GM19438 (cell line): ENCODE measurements at regions not wholly inside any gene's neighbourhood (a gene's known extent, or its start where the extent isn't known, plus 50 kb on each side); places are given as distances from the start of the nearest gene placed in this dataset.

Source experiments
- ATAC-seq: cut with Tn5 transposase; IDR thresholded peaks from one replicate; pipeline ENCODE4 v1.9.1; 2021; ENCODE audit warnings: low read depth; ENCODE audit not compliant: unreplicated experiment

DNA sequence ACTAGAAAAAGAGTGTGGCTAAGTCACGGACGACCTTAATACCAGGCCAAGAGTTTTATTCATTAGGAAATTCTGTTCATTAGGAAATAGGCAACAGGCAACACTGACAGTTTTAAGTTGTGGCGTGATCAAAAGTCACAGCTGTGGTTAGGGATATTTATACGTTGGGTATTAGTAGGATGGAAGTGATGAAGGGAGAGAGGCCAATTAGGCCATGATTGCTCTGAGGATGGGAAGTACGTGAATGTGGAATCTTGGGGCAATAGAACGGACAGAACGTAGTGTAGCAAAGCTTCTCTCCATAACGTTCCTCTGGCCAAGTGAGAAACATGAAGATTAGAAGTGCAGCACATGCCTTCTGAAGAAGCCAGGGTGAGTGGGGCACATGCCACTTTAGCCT is 290.1 kb upstream of the ZNF608 start:
- ATAC-seq, result no peak

DNA sequence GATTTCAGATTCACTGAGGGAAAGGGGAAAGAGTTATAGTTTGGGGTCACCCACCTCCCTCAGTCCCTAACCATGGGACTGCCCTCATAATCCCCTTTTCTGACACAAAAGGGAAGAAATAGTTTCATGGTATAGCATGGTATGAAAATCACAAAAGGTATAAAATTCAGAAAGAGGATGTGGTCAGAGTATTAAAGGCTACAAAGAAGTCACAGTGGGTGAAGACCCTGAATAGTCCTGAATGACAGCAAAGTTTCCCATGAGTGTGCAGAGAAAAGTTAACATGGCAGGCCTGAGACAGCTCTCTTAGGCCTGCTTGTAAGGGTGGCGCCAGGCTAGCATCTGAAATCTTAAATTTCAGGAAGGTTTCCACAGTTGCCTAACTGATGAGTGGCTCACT is 290.6 kb upstream of the ZNF608 start:
- no peak for ATAC-seq

DNA sequence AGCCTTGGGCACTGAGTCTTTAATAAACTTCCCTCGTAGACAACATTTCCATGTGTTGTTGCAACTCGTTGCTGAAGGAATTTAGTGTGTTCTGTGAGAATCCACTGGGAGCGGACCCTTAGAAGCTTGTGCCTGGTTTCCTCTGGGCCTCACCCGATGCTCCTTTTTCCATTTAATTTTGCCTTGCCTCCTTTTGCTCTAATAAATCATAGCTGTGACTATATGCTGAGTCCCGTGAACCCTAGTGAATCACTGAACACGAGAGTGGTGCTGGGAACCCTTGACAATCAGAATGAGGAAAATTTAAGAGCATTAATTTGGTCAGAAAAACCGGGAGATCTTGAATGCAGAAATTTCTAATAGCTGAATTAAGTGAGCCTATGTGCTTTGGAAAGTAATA is 291.1 kb upstream of the ZNF608 start:
- no peak for ATAC-seq

DNA sequence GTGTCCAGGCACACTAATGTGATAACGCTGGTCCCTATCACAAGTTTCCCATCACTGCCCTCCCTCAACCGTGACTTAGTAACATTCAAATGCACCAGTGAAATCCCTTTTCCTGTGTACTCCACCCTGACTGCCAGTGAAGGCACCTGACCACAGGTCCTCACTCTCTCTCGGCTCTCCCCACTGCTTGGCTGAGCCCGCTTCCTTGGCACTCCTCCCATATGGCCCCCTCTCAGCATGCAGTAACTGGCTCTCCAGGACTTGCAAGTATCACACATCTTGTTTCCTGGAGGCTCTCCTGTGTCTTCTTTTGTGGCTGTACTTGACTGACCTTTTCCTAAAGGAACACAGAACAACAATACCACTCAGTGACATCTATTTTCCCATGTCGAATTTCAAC is 292.0 kb upstream of the ZNF608 start:
- ATAC-seq, result no peak

DNA sequence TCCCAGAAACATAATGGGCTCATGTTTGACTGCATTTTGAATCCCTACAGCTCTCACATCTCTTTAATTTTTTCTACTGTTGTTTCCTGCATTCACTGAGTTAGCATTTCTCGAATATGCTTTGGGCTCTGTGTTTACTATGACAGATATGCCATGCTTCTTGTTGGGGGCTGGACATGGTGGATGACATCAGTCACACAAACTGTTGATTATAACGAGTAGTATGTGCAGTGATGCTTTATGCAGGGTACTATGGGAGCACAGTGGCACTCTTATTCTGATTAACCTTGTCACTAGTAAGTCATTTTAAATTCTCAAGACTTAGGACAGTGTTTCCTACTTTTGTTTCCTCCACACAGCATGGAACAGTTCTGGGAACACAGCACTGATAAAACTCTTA is 295.4 kb upstream of the ZNF608 start:
- no peak for ATAC-seq

DNA sequence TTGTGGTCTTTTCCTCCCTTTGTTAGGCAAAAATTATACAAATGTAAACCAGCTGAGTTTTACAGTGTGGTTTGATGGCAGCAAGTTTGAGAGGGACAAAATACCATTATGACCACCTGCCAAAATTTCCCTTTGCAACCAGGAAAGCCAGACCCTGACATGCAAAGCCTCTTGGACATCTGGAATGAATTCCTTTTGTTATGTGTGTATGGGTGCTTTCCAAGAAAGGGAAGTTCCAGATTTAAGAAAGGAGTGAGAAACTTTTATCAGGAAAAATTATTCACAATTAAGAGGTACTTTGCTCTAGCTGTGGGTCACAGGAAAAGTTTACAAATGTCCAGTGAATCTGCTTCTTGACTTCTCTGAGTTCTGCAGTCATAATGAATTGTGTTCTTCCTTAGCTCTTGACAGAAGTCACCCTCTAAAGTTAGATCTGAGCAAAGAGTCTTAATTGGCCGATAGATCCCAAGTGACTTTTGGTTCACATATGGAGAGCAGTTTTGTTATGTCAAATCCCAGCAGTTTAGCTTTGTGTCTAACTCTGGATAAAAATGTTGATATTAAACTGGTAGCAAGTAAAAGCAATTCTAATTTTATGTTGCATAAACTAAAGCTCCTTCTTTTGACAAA is 295.9 kb upstream of the ZNF608 start:
- ATAC-seq, result no peak

DNA sequence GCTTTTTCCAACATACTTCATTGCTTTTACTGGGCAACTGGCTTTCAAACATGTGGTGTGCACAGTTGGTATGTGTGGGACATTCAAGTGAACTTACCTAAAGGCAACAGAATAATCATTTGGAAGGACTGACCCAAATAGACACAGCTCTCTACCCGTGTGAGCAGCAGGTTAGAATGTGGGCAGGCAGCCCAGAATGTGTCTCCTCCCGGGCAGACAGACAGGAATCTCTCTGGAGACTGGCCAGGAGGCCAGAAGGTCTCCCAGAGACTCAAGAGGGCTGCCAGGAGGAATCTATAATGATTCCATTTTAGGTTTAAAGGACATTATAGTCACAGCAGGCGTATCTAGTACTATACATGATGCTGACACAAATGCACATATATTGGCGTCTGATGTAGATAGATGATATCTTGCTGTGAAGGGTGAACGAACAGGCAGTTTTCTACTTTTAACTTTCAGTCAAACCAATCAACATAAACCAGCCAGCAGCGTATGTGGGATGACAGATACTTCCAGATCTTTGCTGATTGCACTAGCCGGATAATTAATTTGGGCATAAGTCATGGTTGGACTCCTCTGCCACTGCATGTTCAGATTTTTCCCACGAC is 297.4 kb upstream of the ZNF608 start:
- no peak for ATAC-seq

DNA sequence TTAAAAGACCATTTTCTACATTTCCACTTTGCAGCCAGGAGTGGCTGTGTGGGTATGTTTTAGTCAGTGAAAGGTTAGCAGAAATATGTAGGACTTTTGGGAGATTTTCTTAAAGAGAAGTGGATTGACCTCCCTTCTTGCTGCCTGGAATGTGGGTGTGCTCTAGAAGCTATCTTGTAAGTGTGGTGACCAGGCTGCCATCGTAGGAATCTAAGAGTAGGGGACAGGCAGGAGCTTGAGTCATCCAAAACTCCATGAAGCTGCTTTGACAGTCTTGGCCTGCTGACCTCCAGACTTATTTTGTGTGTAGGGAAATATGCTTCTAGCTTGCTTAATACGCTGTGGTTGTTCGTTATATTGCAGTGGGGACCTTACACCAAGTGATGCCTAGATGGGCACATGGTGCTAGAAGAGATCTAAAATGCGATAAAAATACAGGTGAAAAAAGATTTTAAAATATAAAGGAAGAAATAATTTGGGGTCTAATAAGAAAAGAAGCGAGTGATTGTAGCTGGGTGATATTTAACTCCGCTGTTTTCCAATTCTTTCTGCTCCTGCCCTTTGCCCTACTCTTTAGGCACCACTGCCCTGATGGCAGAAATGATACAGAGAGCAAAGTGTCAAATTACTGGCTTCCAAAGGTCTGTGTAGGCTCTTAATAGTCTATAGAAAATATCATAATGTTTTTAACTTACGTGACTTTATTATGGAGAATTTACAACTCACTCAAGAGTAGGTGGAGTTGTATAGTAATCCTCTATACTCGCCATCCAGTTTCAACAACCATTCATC is 298.2 kb upstream of the ZNF608 start:
- ATAC-seq, result no peak

DNA sequence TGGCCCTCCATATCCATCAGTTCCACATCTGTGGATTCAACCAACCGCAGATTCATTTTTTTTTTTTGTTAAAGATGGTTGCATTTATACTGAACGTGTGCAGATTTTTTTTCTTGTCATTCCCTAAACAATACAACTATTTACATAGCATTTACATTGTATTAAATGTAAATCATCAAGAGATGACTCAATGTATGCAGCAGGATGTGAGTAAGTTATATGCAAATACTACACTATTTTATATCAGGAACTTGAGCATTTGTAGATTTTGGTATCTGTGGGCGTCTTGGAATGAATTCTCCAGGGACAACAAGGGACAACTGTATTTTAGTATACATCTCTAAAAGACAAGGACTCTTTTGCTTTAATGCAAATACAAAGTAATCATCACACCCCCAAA is 299.2 kb upstream of the ZNF608 start:
- ATAC-seq, result no peak

DNA sequence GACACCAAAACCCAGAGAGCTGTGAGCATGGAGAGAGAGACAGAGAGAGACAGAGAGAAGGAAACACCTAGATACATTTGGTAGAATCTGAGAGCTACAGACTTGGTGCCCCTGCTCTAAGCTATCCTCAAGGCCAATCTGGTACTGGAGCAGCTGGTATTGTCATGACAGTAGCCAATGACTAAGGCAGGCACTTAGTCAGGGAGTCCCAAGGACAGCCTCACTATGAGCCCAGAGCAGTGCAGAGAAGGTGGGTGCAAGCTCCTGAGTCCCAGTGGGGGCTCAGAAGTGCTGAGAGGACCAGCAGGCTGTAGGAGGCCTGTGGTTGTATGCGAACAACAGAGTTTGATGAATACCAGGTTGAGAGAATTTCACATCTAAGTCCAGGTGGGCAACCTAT is 300.4 kb upstream of the ZNF608 start:
- ATAC-seq, result no peak

DNA sequence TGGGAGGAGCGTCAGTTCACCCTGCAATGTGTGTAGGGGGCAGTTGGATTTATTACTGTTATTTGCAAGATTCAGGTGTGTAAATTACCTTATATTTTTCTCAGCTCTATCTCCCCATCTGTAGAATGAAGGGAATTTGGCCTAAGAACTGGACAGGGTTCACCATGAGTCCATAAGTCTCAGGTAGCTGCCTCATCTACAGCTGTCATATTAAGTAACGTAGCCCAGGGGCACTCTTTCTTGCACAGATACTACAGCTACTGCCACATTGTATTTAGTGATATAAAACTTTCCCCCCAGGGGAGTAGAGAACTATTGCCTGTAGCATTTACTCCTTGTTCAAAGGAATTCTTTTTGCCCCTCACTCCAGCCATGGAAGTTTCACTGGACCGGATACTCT is 301.4 kb upstream of the ZNF608 start:
- ATAC-seq, result no peak

DNA sequence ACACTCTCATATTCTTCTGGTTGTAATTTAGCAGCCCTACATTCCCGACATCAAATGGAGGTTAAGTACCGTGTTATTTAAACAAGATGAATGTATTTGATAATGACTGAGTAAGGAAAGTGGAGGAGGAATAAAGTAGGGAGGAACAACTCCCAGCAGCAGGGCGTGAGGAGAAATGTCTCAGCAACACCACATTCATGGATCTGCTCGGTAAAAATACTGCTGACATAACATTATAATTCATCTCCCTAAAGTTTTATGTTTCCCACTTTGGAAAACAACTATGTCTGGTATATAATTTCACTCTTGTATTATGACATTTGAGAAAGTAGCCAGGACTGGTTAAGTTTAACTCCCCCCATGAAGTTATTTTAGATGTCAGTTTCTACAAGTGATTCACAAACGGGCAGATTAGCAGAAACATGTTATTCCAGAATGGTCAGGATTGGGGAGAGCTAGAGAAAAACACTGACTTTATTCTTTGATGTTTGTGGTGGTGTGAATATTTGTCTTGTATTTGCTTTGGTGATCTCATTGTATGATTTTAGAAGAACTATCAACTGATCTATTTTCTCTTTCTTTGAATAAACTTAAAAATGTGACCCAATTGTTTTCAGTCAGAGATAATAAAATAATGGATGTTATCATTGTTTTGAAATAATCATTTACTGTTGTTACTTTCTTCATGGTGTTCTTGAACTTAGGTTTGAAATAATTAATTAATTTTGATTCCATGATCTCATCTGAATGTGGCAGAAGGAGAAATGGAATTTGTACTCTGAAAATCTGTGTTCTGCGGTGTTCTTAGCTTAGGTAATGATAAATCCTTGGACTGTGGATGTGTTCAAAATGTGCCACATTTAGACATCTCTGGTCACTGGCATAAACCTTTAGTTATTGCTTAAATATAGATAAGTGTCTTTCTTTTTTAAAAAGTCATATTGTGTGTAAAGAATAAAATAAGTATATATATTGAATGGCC is 303.6 kb upstream of the ZNF608 start:
- no peak for ATAC-seq

DNA sequence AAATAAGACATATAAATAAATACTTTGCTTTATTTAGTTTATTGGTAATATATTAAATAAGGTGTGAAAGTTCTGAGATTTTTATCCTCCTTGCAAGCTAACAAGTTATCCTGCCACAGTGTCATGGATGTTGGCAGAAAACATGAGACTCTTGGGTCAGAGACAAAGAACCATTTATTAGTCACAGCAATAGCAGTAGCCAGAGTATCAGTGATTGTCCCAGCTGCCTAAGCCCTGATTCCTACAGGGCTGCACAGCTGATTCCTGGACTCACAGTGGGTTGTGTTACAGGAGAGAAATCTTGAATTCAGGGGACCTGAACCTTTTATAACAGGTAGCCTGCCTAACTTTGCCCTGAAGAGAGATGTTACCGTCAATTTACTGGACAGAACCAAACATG is 304.5 kb upstream of the ZNF608 start:
- ATAC-seq, result no peak

DNA sequence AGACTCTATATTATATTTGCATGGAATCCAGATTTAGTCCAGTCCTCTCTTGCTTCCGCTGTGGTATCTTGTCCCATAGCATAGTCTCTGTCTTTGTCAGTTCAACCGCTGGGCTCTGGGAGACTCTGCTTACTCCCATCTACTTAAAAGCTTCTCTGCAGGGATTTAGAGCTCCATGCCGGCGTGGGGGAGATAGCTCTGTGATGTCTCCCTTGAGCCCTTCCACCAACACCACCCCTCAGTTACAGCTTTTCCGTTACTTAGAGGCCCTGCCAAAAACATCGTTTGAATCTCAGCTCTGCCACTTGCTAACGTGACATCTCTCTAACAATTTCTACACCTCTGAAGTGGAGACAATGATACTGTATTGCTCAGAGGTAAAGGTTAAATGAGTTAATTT is 306.1 kb upstream of the ZNF608 start:
- ATAC-seq, result no peak

DNA sequence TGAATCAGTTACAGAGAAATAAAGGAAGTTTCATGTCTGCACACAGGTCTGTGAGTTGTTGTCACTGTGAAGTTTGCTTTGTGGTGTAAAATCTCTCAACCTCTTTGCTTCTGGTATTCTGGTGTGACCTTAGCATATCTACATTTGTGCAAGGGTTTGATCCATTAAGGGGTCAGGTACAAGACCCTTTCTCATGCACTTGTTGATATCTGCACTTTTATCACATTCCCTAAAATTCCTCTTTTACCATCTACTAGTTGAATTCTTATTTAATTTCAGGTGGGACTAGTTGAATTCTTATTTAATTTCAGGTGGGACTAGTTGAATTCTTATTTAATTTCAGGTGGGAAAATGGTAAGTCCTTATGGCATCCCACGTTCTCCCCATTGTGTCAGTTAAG is 306.7 kb upstream of the ZNF608 start:
- ATAC-seq, result no peak

DNA sequence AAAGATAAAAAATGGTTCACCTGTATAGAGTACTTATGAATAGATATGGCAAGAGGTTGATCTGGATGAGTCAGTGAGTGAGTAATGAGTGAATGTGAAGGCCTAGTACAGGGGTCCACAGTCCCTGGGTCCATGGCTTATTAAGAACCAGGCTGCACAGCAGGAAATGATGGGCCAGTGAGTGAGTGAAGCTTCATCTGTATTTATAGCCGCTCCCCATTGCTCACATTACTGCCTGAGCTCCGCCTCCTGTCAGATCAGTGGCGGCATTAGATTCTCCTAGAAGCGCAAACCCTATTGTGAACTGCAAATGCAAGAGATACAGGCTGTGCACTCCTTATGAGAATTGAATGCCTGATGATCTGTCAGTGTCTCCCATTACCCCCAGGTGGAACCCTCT is 307.7 kb upstream of the ZNF608 start:
- no peak for ATAC-seq

DNA sequence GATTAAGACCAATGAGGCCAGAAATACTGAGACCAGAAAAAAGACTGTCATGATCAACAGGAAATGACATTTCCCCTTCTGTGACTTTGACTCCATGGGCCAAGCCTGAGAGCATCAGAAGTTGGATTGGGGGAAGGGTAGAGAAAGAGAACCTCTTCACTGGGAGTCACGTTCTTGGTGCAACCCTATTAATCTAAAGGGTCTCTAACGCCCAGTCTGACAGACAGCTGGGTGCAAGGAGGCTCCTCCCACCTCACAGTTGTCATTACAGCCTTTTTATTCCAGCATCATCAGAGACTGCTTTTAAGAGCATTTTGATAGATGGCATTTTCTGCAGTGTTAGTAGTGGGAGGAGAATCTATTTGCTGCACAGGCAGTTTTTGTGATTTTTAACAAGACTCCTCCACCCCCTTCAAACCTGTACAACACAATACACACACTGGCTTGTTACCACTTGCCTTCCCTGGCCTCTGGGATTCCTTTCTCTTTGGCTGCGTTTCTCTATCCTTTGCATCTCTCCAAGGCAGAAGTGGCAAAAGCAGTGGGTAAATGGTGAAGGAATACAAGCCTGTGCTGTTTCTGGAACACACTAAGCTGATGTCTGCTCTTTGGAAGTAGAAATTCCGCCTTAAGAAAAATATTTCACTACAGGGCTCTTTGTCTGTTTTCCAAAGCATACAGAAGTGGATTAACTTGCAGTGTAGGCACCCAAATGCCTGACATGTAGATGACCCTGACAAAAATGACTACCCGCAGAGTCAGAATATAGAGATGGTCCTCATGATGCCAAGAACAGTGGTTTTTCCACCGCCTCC is 310.4 kb upstream of the ZNF608 start:
- ATAC-seq, result no peak

DNA sequence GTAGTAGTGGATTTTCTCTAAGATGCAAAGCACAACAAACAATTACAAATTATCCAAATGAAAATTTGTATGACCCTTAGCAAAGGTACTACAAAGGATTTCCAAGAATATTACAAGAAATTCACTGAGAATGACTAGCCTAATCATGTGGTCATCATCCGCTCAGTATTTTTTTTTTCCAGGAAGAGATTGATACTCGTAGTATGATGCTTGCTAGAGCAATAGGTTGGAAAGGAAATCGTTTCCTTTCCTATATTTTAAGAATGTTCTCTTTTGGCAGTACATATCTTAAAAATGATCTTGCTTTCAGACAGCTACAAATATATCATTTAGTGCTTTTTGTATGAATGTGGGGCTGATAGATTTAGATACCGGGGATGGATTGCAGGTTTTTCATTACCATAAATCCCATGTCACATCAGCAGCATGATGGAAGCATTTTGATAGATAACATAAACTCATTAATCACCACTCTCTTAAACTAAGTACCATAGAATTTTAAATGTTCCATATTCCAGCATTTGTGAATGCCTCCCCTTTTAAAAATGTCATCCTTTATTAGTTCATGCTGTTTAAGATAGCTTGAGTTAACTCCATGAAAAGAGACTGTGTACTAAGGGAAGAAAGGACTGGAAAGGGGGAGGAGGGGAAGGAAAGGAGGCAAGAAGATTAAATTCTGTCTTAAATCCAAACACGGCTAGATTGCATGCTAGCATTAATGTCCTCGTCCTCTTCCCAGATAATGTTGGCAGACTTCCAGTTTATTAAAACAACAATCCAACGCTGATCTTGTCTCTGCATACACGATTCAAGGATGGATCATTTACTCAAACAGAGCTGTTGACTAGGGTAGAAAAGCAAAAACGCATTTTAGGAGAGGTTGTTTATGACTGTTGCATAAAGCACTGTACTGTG is 311.7 kb upstream of the ZNF608 start:
- ATAC-seq, result no peak
